ENCODE measurements at regions not wholly inside any gene's neighbourhood (a gene's known extent, or its start where the extent isn't known, plus 50 kb on each side); places are given as distances from the start of the nearest gene placed in this dataset.
"Not testable (repeated sequence)": the region's sequence is repeated elsewhere in the genome, so short reads cannot be mapped to it uniquely, and the experiment has no call there.

DNA sequence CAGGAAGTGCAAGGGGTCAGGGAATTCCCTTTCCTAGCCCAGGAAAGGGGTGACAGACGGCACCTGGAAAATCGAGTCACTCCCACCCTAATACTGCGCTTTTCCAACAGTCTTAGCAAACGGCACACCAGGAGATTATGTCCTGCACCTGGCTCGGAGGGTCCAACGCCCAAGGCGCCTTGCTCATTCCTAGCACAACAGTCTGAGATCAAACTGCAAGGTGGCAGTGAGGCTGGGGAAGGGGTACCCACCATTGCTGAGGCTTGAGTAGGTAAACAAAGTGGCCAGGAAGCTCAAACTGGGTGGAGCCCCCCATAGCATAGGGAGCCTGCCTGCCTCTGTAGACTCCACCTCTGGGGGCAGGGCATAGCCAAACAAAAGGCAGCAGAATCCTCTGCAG, 618.5 kb upstream of the LRRN3 start:
- DNase-seq (ENCODE audit: low spot score) = not testable (repeated sequence)

DNA sequence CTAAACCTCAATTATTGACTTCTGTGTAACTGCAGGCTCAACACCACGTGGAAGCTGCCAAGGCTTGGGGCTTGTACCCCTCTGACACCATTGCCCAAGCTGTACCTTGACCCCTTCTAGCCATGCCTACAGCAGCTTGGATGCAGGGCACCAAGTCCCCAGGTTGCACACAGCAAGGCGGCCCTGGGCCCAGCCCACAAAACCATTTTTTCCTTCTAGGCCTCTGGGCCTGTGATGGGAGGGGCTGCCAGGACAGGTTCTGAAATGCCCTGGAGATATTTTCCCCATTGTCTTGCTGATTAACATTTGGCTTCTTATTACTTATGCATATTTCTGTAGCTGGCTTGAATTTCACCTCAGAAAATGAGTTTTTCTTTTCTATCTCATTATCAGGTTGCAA, 610.0 kb upstream of the LRRN3 start:
- no peak for DNase-seq (ENCODE audit: low spot score)

DNA sequence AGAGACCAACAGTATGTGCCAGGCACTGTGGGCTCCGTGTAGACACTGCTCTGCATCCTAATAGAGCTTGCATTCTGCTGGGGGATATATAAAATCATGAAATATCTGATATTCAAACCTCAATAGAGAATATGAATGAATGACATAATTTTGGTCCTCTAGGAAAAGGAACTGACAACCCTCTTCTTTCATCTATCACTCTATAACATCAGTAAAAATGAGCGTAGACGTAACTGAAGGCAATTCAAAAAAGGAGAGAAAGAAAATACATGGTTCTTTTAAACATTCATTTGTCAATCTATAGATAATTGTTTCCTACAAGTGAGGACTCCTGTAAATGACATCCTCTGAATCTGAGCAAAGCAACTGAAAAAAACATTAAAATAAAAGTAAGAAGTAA, 607.4 kb upstream of the LRRN3 start:
- no peak for DNase-seq (ENCODE audit: low spot score)

DNA sequence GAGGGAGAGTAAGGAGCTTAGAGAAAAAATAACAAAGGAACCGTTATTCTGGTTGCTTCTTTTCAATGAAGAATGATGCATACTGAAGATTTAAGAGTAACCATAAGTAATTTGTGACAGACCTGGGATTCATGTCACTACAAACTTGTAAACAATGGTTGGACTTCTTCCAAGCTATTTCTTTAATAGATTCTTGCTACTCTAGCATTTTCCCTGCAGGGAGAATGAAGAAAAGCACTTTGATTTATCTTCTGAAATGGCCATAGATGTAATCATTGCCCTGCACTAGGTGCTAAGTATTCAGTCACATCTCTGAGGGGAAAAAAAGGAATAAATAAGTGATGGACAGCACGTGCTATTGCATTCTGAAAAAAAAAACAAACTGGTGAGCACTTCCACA, 606.6 kb upstream of the LRRN3 start:
- no peak for DNase-seq (ENCODE audit: low spot score)

DNA sequence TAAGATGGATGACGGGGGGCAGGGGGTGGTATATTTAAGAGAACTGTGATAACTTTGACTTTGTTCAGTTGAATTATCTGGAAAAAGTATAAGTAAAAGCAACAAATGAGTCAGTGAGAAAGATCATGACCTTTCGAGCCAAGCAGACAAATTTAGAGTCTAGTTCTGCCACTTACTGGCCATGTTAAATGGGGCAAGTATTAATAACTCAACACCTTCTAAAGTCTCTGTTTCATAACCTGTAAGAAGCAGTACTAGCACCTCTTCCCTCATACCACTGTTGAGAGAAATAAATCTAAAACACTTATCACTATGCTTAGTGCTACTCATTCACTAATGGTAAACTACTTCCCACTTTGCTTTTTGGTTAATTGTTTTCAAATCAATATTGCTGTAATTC, 604.4 kb upstream of the LRRN3 start:
- DNase-seq (ENCODE audit: low spot score) = no peak

DNA sequence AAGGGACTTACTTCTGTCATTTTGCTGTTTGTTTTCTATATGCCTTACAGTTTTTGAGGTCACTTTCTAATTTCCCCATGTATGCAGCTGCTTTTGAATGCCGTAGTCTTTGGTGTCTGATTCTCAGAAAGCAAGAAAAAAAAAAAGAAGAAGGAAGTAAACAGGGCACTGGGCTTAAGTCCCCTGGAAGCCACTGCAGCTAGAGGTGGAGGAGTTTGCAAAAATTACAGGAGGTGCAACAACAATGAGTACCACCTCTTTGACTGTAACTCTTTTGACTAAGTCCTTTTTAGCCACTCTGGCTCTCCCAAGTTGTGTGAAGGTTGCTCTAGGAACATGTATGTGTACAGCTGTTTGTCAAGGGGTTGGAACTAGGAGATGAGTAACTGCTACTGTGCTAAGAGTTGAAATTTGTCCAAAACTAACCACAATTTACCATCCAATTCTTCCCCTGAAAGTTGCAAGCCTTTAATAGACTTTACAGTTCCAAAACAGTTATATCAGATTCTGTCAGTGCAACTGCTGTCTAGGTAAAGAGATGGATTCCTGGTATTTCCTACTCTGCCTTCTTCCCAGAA, 588.0 kb upstream of the LRRN3 start:
- DNase-seq (ENCODE audit: low spot score) = no peak

DNA sequence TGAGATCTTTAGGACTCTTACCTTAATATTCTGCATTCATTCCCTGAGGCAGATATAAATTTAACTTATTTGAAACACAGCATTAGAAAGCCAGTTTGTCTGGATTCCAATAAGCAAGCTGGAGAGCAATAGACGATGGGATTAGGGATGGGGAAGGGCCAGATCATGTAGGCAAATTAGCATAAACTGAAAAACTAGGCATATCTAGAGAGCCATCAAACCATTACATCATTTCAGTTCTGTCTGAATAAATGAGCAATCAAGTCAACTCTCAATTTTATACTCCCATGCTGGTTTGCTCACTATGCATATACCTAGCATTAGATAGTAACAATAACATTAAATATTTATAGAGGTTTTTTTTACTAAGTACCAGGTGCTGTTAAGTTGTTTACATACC, 583.6 kb upstream of the LRRN3 start:
- DNase-seq (ENCODE audit: low spot score) = no peak

DNA sequence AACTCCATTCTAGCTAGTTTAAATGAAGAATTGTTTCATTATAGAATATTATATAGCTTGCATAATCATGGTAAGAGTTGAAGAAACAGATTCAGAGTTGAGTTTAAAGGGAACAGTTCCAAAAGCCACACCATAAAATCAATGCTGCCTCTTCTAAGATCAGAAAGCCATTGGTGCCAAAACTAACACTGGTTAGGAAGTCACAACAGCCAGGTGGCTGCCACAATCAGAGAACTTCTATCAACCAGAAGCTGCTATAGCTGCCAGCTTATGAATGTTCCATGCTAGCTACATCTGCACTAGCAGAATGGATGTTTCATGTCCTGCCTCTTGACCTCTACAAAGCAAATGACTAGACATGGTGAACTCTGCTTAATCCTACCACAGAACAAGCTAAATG, 583.1 kb upstream of the LRRN3 start:
- DNase-seq (ENCODE audit: low spot score) = no peak

DNA sequence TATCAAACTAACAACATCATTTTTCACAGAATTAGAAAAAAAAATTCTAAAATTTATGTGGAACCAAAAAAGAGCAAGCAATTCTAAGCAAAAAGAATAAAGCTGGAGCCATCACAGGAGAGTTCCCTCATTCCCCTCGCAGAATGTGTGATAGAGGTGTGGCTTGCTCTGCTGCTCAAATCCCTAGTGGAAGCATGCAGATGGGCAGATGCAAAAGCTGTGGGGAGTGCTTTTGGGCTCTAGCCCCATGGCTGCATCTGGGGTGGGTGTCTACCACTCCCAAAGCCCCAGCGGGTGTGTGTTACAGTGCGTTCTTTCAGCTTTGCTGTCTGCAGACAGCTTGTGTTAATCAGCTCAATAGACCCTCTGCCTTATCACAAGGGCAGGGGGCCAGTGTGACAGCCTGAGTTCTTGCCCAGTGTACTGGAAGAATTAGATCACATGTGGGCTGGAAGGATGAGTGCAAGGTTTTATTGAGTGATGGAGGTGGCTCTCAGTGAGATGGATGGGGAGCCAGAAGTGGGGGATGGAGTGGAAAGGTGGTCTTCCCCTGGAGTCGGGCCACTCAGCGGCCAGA, 575.9 kb upstream of the LRRN3 start:
- DNase-seq (ENCODE audit: low spot score) = not testable (repeated sequence)

DNA sequence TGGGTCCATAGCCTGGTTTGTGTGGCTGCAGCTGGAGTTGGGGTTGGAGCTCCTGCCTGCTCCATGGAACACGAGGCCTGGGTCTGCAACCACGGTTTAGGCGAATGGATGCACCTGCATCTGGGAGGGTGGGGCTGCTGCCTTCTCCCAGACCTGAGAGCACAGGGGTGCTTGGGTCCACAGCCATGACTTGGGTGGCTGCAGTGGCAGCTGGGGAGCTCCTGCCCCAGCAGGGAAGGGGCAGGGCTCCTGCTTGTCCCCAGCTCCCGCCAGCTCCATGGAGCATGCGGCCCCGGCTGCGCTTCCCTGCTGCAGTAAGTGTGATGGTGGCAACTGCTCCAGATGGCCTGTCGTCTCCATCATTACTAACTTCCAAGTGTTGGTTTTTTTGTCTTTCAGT, 571.1 kb upstream of the LRRN3 start:
- DNase-seq (ENCODE audit: low spot score) = no peak

DNA sequence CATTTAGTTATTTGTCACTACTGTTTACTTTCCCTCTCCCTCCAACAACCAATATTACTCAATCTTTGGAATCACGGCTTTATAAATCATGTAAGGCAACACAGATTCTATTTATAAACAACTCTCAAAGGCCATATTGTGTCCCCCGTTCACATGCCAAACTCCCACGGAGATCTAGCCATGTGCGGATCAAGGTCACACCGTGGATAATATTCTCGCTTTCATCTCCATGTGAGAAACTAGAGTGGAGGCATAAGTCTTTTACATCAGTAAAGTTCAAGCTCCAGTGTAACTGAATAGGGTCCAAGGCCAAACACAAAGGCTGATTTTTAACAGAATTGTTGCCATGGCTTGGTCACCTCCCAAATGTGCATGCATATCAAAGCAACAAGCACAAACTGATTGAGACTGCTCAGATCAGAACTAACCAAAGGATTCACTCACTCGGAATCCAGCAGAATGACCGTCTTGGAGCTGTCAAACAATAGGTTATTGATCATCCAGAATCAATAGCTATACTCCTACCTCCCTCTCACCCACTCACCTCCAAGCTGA, 569.5 kb upstream of the LRRN3 start:
- DNase-seq (ENCODE audit: low spot score) = no peak

DNA sequence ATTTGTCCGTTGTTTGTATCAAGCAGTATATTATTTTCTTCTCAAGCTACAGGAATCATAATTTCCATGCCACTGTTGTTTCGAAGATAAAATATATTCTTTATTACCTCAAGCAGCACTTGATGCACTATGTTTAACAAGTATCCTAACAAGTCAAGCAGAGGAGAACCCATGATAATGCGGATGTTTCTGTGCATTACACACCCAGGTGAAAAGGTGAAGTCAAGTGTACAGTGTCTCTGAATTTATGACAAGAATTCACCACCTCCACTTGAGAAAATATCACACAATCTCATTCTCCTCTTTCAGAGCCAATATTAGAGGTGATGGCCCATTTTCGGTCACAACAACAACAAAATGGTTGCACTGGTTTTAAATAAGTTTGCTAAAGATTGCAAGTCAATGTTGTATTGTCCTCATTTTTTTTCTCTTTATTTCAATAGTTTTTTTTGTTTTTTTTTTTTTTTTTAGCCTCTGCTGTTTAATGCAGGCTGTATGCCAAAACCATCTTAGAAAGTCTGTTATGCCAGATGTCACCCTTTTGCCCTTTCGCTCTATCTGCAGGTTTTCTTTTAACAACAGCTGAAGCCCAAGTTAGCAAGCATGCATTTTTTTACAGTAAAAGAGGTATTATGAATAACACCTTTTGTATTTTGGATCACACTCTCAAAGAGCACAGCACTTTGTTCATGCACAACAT, 568.7 kb upstream of the LRRN3 start:
- no peak for DNase-seq (ENCODE audit: low spot score)

DNA sequence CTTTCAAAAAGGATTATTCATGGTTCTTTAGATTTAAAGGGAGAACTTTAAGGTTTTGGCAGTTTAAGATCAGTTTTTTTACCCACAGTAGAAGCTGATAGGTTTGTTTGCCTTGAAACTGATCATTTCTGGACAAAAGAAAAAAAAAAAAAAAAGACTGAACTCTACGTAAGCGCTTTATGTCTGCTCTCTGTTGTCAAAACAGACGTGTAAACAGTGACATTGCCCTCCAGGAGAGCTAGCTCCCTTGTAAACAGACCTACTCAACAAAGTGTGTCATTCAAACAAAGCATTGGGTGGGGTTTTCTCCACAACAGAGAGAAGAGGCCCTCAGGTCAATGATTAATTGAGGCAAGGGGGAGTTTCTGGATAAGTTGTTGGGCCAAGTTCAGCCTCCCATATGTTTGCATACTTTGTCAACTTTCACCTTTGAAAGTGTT, 568.1 kb upstream of the LRRN3 start:
- no peak for DNase-seq (ENCODE audit: low spot score)

DNA sequence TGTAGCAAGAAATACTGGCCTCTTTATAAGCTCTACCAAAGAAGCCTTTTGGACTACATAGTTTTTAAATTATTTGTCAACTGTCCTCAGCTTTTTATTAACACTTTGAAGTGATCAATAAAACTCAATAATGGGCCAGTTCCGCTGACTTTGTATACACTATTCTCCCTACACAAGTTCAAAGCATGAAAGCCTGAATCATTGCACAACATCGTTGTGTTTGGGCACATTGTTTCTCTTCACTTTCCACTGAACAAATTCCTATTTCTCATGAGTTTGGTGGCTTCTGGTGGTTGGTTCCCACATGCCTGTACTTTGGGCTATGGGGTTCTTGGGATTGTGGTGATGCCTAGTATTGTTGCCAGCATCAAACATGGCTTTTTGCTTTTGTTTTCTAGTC, 561.8 kb upstream of the LRRN3 start:
- no peak for DNase-seq (ENCODE audit: low spot score)

DNA sequence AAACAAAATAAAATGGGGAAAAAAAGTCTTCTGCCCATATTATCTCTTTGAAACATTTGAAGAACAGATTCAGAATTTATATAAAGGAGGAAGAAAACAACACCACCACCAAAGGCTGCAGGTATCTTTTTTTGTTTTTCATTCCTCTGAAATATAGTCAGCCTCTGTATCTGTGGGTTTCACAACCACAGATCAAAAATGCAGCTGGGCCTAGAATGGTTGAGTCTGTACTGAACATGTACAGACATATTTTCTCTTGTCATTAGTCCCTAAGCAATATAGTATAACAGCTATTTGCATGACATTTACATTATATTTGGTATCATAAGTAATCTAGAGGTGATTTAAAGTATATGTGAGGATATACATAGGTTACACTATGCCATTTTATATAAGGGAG, 559.7 kb upstream of the LRRN3 start:
- no peak for DNase-seq (ENCODE audit: low spot score)

DNA sequence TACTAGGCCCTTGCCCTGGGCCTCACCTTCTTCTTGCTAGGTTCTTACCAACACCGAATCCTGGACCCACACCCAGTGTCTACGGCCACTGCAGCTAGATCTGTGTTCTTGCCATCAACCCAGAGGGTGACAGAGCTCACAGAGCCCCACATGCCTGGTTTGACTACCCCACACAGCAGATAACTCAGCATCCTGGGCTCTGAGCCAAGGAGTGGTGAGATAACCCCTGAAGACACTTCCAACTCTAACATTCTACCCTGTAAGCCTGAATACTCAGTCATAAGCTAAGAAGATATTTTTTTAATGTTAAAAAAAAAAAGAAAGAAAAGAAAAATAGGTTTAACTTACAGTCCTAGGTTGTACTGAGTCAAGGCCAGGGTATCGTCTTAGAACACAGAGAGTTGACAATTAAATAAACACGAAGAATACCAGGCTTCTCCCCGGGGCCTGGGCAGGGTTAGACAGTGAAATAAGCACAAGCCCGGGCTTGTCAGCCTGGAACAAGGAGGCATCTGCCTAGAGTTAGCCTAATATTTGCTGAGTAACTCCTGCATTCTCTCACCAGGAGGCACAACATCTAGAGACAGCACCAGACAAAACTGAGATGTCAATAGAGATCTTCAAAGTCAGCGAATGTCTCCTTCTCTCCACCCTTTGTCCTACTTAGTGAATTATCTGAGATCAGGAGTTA, 556.5 kb upstream of the LRRN3 start:
- no peak for DNase-seq (ENCODE audit: low spot score)

DNA sequence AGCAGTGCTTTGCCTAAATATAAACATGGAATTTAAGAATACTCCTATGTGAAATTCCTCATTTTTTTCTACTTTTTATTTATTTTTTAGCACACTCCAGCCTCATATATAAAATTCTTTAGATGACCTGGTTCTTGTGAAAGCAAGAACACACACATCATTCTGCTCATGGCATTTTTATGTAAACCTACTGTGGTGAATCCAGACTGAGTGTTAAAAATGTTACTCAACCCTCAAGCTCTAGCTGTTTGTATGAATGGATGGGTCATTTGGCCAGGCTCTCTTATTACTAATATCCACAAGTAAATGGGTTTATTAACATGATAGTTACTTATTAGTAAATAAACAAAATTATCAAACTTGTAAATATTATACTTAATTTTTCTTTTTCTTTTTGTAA, 551.7 kb upstream of the LRRN3 start:
- DNase-seq (ENCODE audit: low spot score) = no peak

DNA sequence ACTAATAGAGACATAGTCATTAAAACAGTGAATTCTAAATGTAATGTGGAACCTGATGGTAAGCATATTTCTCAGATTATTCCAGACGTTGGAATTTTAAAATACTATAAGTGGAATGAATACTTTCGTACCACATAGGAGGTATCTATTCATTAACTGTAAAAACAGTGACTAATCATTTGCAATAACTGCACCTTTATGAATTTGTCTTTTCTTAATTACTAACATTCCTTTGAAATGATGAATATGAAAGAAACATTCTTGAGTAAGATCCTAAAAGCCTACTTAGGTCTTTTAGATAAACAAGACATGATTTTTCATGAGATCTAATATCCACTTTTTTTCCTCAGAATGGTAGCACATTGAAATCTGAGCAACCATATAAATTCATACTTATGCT, 549.0 kb upstream of the LRRN3 start:
- no peak for DNase-seq (ENCODE audit: low spot score)

DNA sequence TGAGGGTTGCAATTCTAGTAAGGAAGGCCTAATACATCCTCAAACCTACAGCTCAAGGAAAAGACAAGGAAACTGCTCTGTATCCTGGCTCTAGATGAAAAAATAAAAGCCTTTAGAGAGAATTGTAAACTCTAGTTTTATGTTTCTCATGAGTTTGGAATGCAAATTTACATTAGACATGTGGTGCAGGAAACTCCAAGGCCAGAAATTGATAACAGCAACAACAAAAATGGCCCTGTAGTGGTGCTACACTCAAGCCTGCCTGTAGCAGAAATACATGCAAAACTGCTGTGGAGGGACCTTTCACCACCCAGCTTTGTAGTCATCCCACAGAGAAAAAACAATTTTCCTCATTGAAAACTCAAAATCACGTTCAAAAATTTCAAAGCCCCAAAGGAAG, 546.7 kb upstream of the LRRN3 start:
- no peak for DNase-seq (ENCODE audit: low spot score)

DNA sequence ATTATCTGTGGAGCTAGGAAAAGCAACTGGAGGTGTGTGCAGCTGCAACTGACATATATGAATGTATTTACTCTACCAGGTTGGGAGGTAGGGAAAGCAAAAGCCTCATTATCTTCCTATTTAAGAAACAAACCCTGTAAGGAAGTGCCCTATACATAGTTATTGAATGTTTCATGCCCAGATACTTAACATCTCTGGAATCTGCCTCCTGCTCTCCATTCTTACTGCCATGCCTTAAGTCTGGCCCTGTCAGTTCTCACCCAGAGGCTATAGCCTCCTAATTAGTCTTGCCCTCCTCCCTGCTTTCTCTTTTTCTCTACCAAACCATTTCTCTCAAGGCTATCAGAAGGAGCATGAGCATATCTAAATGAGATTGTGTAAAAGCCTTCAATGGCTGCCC, 542.6 kb upstream of the LRRN3 start:
- DNase-seq (ENCODE audit: low spot score) = no peak

DNA sequence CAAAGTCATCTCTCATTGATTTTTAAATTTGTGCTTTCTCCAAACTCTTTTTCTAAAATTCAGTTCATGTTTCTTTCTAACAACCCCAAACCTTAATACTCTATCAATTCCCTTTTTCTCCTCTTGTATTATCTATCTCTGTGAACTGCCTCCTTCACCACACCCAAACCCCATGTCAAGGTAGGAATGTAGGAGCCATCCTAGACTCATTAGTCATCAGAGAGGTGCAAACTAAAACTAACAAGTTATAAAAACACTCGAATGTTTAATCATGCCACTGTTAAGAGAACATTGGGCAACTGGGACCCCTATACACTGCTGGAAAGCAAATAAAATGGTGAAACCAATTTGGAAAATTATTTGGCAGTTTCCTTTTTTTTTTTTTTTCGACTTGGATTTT, 533.8 kb upstream of the LRRN3 start:
- DNase-seq (ENCODE audit: low spot score) = no peak

DNA sequence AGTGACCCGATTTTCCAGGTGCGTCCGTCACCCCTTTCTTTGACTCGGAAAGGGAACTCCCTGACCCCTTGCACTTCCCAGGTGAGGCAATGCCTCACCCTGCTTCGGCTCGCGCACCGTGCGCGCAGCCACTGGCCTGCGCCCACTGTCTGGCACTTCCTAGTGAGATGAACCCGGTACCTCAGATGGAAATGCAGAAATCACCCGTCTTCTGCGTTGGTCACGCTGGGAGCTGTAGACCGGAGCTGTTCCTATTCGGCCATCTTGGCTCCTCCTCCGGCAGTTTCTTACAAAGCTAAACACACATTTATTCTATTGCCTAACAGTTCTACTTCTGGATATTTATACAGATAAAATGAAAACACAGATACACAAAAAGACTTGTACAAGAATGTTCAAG, 527.6 kb upstream of the LRRN3 start:
- DNase-seq (ENCODE audit: low spot score) = not testable (repeated sequence)

DNA sequence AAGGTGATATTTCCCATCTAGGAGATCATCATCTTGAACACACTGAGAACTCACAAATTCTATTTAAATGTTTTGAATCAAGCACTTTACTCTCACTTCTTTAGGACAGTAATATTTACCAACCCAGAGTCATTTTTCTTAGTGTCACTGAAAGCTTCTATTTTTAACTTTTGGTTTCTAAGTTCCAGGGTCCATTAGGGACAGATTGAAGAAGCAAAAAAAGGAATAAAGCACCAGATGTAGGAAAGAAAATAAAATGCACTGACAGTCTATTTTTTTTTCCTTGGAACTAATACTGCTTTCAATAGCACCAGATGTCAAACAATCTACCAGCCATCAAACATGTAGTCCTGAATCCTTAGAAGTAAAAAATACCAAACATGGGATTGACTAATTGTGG, 526.7 kb upstream of the LRRN3 start:
- DNase-seq (ENCODE audit: low spot score) = no peak

All from mucosa of gallbladder (tissue), 1 donor.